ENCODE measurements at regions not wholly inside any gene's neighbourhood (a gene's known extent, or its start where the extent isn't known, plus 50 kb on each side); places are given as distances from the start of the nearest gene placed in this dataset.

GRCh38 chr21:35448876-35449599 lies 399.9 kb upstream of the RUNX1 start:
- ChIA-PET CTCF (ENCODE audit: unreplicated experiment) (no interaction called here), POLR2A (interaction anchor here (0.6 to 1.0 kb wide), 3 partner anchors 9 to 19 kb away, joined by 3 to 6 read pairs (median 3); no protein-coding TSS in a partner anchor)
- H3K79me2 ChIP-seq (ENCODE audit: insufficient read depth, low read depth, low read length) = no peaks in the 10 kb centered on the region
- no peaks in the 10 kb centered on the region for H4K20me1 ChIP-seq (ENCODE audit: insufficient read depth, low read length)
- no peak overlapping the region for H2AFZ ChIP-seq (ENCODE audit: low read length)
- DNase-seq (ENCODE audit: low spot score) = no peak
- H3K36me3 ChIP-seq (ENCODE audit: insufficient read depth, low read length) = no peaks in the 10 kb centered on the region
- no peaks in the 10 kb centered on the region for H3K4me1 ChIP-seq (ENCODE audit: insufficient read depth, low read length, poor library complexity, severe bottlenecking)
- H3K27ac ChIP-seq (ENCODE audit: low read depth, low read length, poor library complexity, severe bottlenecking) = no peak overlapping the region
- no TSS peak for BruUV-seq (replicated peaks)
- no peak for TF ChIP-seq EZH2phosphoT487 (IDR thresholded peaks at IDR 0.05; ENCODE audit: borderline replicate concordance, low read depth, low read length)
- intact Hi-C loops (cut with micrococcal nuclease; ENCODE audit: unreplicated experiment) = no loop called here
- no peak overlapping the region for H3K4me3 ChIP-seq (ENCODE audit: low read depth, low read length, poor library complexity, severe bottlenecking)
- no peak overlapping the region for H3K4me2 ChIP-seq (ENCODE audit: low read length)
- H3K9me2 ChIP-seq (ENCODE audit: insufficient read depth, low read length) = no peaks in the 10 kb centered on the region
- no peaks in the 10 kb centered on the region for H3K9me3 ChIP-seq (ENCODE audit: low read length)

GRCh38 chr21:35444391-35444790 lies 395.3 kb upstream of the RUNX1 start:
- POLR2A ChIA-PET = interaction anchor here (0.7 kb wide), 1 partner anchor 574 kb away, joined by 3 read pairs; no protein-coding TSS in a partner anchor
- no TSS peak for BruUV-seq (replicated peaks)
- TF ChIP-seq EZH2phosphoT487 (IDR thresholded peaks at IDR 0.05; ENCODE audit: borderline replicate concordance, low read depth, low read length) (no peak), CTCF (conservative IDR thresholded peaks at IDR 0.05; ENCODE audit: low read length) (no peak)

GRCh38 chr21:35441868-35442582 lies 392.9 kb upstream of the RUNX1 start:
- CTCF ChIA-PET (ENCODE audit: unreplicated experiment) = no interaction called here
- no peak overlapping the region for H3K27ac ChIP-seq (ENCODE audit: low read depth, low read length, poor library complexity, severe bottlenecking)
- no peak overlapping the region for H3K4me3 ChIP-seq (ENCODE audit: low read depth, low read length, poor library complexity, severe bottlenecking)
- H4K20me1 ChIP-seq (ENCODE audit: insufficient read depth, low read length) = no peaks in the 10 kb centered on the region
- TF ChIP-seq EZH2phosphoT487 (IDR thresholded peaks at IDR 0.05; ENCODE audit: borderline replicate concordance, low read depth, low read length) = no peak
- no peak; the same call in 1 of the 2 replicates for TF ChIP-seq CTCF (conservative IDR thresholded peaks at IDR 0.05; ENCODE audit: low read length)
- H3K79me2 ChIP-seq (ENCODE audit: insufficient read depth, low read depth, low read length) = no peaks in the 10 kb centered on the region
- POLR2A ChIA-PET = no interaction called here
- no peaks in the 10 kb centered on the region for H3K9me3 ChIP-seq (ENCODE audit: low read length)
- intact Hi-C loops (cut with micrococcal nuclease; ENCODE audit: unreplicated experiment) = no loop called here
- no peaks in the 10 kb centered on the region for H3K36me3 ChIP-seq (ENCODE audit: insufficient read depth, low read length)
- H3K9me2 ChIP-seq (ENCODE audit: insufficient read depth, low read length) = no peaks in the 10 kb centered on the region
- DNase-seq (ENCODE audit: low spot score) = no peak
- H3K4me1 ChIP-seq (ENCODE audit: insufficient read depth, low read length, poor library complexity, severe bottlenecking) = no peaks in the 10 kb centered on the region
- BruUV-seq (replicated peaks) = no TSS peak
- no peak overlapping the region for H2AFZ ChIP-seq (ENCODE audit: low read length)
- no peak overlapping the region for H3K4me2 ChIP-seq (ENCODE audit: low read length)

More at GRCh38 chr21:35444391-35444790, 395.3 kb upstream of the RUNX1 start:
- DNase-seq (ENCODE audit: low spot score) = no peak
- Histone ChIP-seq H3K4me1 (ENCODE audit: insufficient read depth, low read length, poor library complexity, severe bottlenecking) (no peaks in the 10 kb centered on the region), H3K9me2 (ENCODE audit: insufficient read depth, low read length) (no peaks in the 10 kb centered on the region), H3K4me2 (ENCODE audit: low read length) (no peak overlapping the region), H3K4me3 (ENCODE audit: low read depth, low read length, poor library complexity, severe bottlenecking) (no peak overlapping the region), H2AFZ (ENCODE audit: low read length) (no peak overlapping the region), H4K20me1 (ENCODE audit: insufficient read depth, low read length) (no peaks in the 10 kb centered on the region), H3K36me3 (ENCODE audit: insufficient read depth, low read length) (no peaks in the 10 kb centered on the region), H3K9me3 (ENCODE audit: low read length) (no peaks in the 10 kb centered on the region), H3K27ac (ENCODE audit: low read depth, low read length, poor library complexity, severe bottlenecking) (no peak overlapping the region), H3K79me2 (ENCODE audit: insufficient read depth, low read depth, low read length) (no peaks in the 10 kb centered on the region)
- CTCF ChIA-PET (ENCODE audit: unreplicated experiment) = no interaction called here
- intact Hi-C loops (cut with micrococcal nuclease; ENCODE audit: unreplicated experiment) = no loop called here

Measured in OCI-LY7 (cell line).